GM12878 (cell line): ENCODE measurements at regions not wholly inside any gene's neighbourhood (a gene's known extent, or its start where the extent isn't known, plus 50 kb on each side); places are given as distances from the start of the nearest gene placed in this dataset.

Experiments
- ATAC-seq: fragments of 200-7000 bp; cut with Tn5 transposase; 3 replicates; pipeline ENCODE4 v1.9.1; 2020; ENCODE audit warnings: mild to moderate bottlenecking, moderate library complexity
- BruUV-seq: library from RNA; stranded (reverse); fragments of 400-500 nt; replicated peaks from 2 replicates; lab custom pipeline; 2021; lab: Mats Ljungman, UMichigan
- CTCF ChIA-PET: fragments of 300-600 bp; sonication (Branson Sonifier 250); formaldehyde crosslinking; extraction: SDS; loops from one replicate; lab custom pipeline; 2021; ENCODE audit warnings: inconsistent platforms; lab: Yijun Ruan, JAX
- POLR2A ChIA-PET: fragments of 350-600 bp; formaldehyde crosslinking; extraction: SDS; loops from one replicate; lab custom pipeline; 2021; ENCODE audit warnings: inconsistent platforms; lab: Charles Lee
- RAD21 ChIA-PET: fragments of 300-600 bp; sonication (Branson Sonifier 250); formaldehyde crosslinking; loops from one replicate; lab custom pipeline; 2023; ENCODE audit warnings: antibody characterized with exemption; ENCODE audit not compliant: unreplicated experiment; lab: Charles Lee
- SMC1A ChIA-PET: fragments of 300-600 bp; sonication (Branson Sonifier 250); formaldehyde crosslinking; loops from one replicate; lab custom pipeline; 2023; ENCODE audit not compliant: unreplicated experiment, uncharacterized antibody; lab: Charles Lee
- DNase-seq: peaks from one replicate; pipeline ENCODE4 v3.0.0-alpha.2; 2011; ENCODE audit warnings: low read depth, low spot score
- FAIRE-seq: peaks from 3 replicates; lab custom pipeline; 2011; peaks lifted over from hg19 to GRCh38; lab: Jason Lieb, UNC
- H2AFZ ChIP-seq: 2 replicates; pipeline ENCODE4 v1.6.0; 2011; ENCODE audit warnings: low read depth, low read length, control low read depth; ENCODE audit not compliant: control insufficient read depth
- H3K27ac ChIP-seq: 2 replicates; pipeline ENCODE4 v1.5.1; 2011; ENCODE audit warnings: control low read depth; ENCODE audit not compliant: control insufficient read depth, insufficient read depth
- H3K27me3 ChIP-seq, 2 experiments: replicated peaks in 1 of 2; 2 replicates each; pipeline versions ENCODE4 v1.6.0 to v1.6.1; 2011; ENCODE audit warnings: low read length in 1 of 2; ENCODE audit not compliant: control insufficient read depth in 2 of 2, insufficient read depth in 2 of 2
- H3K36me3 ChIP-seq, 2 experiments: 2 replicates each; pipeline ENCODE4 v1.5.1; 2011; ENCODE audit warnings: low read length in 1 of 2; ENCODE audit not compliant: control insufficient read depth in 2 of 2, insufficient read depth in 2 of 2
- H3K4me1 ChIP-seq: 2 replicates; pipeline ENCODE4 v1.6.1; 2011; ENCODE audit warnings: mild to moderate bottlenecking, low read length, moderate library complexity, mixed read lengths; ENCODE audit not compliant: control insufficient read depth, insufficient read depth
- H3K4me2 ChIP-seq: 2 replicates; pipeline ENCODE4 v1.6.0; 2011; ENCODE audit warnings: control low read depth; ENCODE audit not compliant: control insufficient read depth, insufficient read depth
- H3K4me3 ChIP-seq: fragments of 200-600 bp; sonication (generic); 2 replicates; pipeline ENCODE4 v1.5.1; 2016
- H3K79me2 ChIP-seq: 2 replicates; pipeline ENCODE4 v1.6.0; 2011; ENCODE audit warnings: low read length; ENCODE audit not compliant: control insufficient read depth, insufficient read depth
- H3K9ac ChIP-seq: 2 replicates; pipeline ENCODE4 v1.8.0; 2011; ENCODE audit warnings: low read length, control low read depth, mixed read lengths; ENCODE audit not compliant: control insufficient read depth, insufficient read depth
- H3K9me3 ChIP-seq: replicated peaks from 3 replicates; pipeline ENCODE4 v1.5.1; 2011; ENCODE audit warnings: mild to moderate bottlenecking, low read length; ENCODE audit not compliant: control insufficient read depth, insufficient read depth
- H4K20me1 ChIP-seq: 2 replicates; pipeline ENCODE4 v1.6.0; 2011; ENCODE audit not compliant: control insufficient read depth, insufficient read depth
- BHLHE40 ChIP-seq, 2 experiments: fragments of 450-650 bp in 1 of 2; IDR thresholded peaks; 2 replicates each; pipeline ENCODE4 v1.6.1; 2011 to 2017; ENCODE audit warnings: low read depth in 2 of 2, borderline replicate concordance in 1 of 2, improper control_type of control experiment in 1 of 2, low read length in 1 of 2, mild to moderate bottlenecking in 1 of 2
- BRCA1 ChIP-seq: IDR thresholded peaks from 2 replicates; pipeline ENCODE4 v1.6.1; 2011; ENCODE audit warnings: low read depth, low read length, improper control_type of control experiment
- DPF2 ChIP-seq: fragments of 450-650 bp; IDR thresholded peaks from 2 replicates; pipeline ENCODE4 v1.6.1; 2017; ENCODE audit warnings: mild to moderate bottlenecking
- EGR1 ChIP-seq, 2 experiments: IDR thresholded peaks; 1 replicate in 1 of 2; 2 replicates in 1 of 2; pipeline ENCODE4 v1.6.1; 2011 to 2012; ENCODE audit warnings: low read depth in 2 of 2, low read length in 2 of 2, borderline replicate concordance in 1 of 2, mild to moderate bottlenecking in 1 of 2, moderate library complexity in 1 of 2
- GABPA ChIP-seq: IDR thresholded peaks from 2 replicates; pipeline ENCODE4 v1.6.1; 2014; ENCODE audit warnings: antibody characterized with exemption, low read depth, mild to moderate bottlenecking, inconsistent platforms
- IKZF2 ChIP-seq, 2 experiments: fragments of 450-650 bp; IDR thresholded peaks; 2 replicates each; pipeline ENCODE4 v1.6.1; 2017; ENCODE audit warnings: mild to moderate bottlenecking in 2 of 2, moderate library complexity in 2 of 2
- POLR2A ChIP-seq: IDR thresholded peaks from 2 replicates; pipeline ENCODE4 v1.6.1; 2011; ENCODE audit warnings: low read depth, mild to moderate bottlenecking, low read length
- RUNX3 ChIP-seq: IDR thresholded peaks from 2 replicates; pipeline ENCODE4 v1.6.1; 2012; ENCODE audit warnings: low read length, inconsistent platforms
- SREBF2 ChIP-seq: IDR thresholded peaks from 2 replicates; pipeline ENCODE4 v1.6.1; 2012; ENCODE audit warnings: mild to moderate bottlenecking, low read length
- SRF ChIP-seq, 2 experiments: IDR thresholded peaks; 2 replicates each; pipeline ENCODE4 v1.6.1; 2011; ENCODE audit warnings: low read depth in 2 of 2, low read length in 2 of 2, mild to moderate bottlenecking in 1 of 2, moderate library complexity in 1 of 2
- WGBS: methylation state at CpG from one replicate; pipeline ENCODE4 v1.1.6; 2016; ENCODE audit warnings: low lambda C conversion rate; ENCODE audit not compliant: insufficient replicate concordance, insufficient coverage; ENCODE audit errors: missing lambda C conversion rate; 5-methylcytosine and 5-hydroxymethylcytosine counted together
- in situ Hi-C: fragments of 300-500 bp; cut with MboI; formaldehyde crosslinking; loops from 9 replicates; pipeline ENCODE4 v1.14.3; 2018; ENCODE audit warnings: mixed read lengths
- intact Hi-C: fragments of 100-400 bp; cut with micrococcal nuclease; formaldehyde crosslinking; loops from one replicate; pipeline ENCODE4 v1.14.2; 2022; ENCODE audit not compliant: unreplicated experiment
- TF ChIP-seq, protein P1 (sequence below): fragments of 450-650 bp; IDR thresholded peaks from 2 replicates; pipeline ENCODE4 v1.6.1; 2018; ENCODE audit warnings: borderline replicate concordance, mild to moderate bottlenecking; ENCODE audit not compliant: partially characterized antibody
- TF ChIP-seq, protein P2 (sequence below): fragments of 450-650 bp; IDR thresholded peaks from 2 replicates; pipeline ENCODE4 v1.6.1; 2017; ENCODE audit warnings: borderline replicate concordance

DNA sequence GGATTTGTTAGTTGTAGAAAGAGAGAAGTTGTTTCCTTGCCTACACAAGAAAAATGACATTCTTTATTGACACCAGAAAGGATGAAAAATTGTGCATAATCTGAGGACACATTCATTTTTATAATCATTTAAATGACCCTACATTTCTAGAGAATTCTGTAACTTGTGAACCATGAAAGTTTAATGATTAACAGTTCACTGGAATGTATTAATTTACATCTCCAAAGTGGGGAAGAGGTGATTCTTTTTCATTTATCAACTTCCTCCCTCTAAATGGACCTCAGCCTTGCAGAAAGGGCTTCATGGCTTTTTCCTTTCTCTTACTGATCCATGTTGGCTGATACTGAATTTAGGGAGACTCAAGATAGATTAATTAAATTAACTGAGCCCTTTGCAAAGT, 565.2 kb upstream of the LINC00305 start:
- FAIRE-seq: no peak

DNA sequence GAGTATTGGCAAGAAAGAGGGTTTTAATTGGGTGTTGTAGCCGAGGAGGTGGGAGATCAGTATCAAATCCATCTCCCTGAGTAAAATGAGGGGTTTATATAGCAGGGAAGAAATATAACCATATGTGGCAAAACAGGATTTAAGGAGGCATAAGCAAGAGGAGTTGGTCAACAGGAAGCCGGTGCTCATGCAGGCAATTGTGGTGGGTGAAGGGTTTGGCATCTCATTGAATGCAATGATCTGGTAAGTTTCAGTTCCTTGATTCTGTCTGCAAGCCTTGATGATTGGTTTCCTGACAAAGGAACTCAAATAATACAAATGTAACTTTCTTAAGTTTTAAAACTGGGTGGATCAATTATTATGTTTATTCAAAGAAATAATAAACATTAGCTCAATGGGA, 564.4 kb upstream of the LINC00305 start:
- POLR2A ChIA-PET: no interaction called here
- Histone ChIP-seq H3K9me3 (no peaks in the 10 kb centered on the region), H3K27me3 (no peaks in the 10 kb centered on the region), H2AFZ (no peak overlapping the region), H4K20me1 (no peaks in the 10 kb centered on the region), H3K36me3 (no peaks in the 10 kb centered on the region), H3K4me1 (no peaks in the 10 kb centered on the region), H3K27ac (no peak overlapping the region), H3K9ac (no peak overlapping the region), H3K4me2 (no peak overlapping the region), H3K4me3 (no peak overlapping the region), H3K79me2 (no peaks in the 10 kb centered on the region)
- in situ Hi-C loops (no loop called here), intact Hi-C loops (no loop called here)
- DNase-seq: peak; percentile 24
- SMC1A ChIA-PET: no interaction called here
- no TSS peak for BruUV-seq
- ATAC-seq: peak; percentile 98
- CTCF ChIA-PET: no interaction called here
- WGBS: 0% methylated on average over 2 of the region's 2 CpGs
- RAD21 ChIA-PET: no interaction called here
- FAIRE-seq: no peak
- TF ChIP-seq IKZF2 (IDR thresholded peaks at IDR 0.05) (peak; percentile 29 to 47; a peak in 3 of 4 replicates), RUNX3 (peak; percentile 27; the same call in 1 of the 2 replicates), DPF2 (peak; percentile 56; the same call in 1 of the 2 replicates), GABPA (no peak)
- TF ChIP-seq, protein P1, sequence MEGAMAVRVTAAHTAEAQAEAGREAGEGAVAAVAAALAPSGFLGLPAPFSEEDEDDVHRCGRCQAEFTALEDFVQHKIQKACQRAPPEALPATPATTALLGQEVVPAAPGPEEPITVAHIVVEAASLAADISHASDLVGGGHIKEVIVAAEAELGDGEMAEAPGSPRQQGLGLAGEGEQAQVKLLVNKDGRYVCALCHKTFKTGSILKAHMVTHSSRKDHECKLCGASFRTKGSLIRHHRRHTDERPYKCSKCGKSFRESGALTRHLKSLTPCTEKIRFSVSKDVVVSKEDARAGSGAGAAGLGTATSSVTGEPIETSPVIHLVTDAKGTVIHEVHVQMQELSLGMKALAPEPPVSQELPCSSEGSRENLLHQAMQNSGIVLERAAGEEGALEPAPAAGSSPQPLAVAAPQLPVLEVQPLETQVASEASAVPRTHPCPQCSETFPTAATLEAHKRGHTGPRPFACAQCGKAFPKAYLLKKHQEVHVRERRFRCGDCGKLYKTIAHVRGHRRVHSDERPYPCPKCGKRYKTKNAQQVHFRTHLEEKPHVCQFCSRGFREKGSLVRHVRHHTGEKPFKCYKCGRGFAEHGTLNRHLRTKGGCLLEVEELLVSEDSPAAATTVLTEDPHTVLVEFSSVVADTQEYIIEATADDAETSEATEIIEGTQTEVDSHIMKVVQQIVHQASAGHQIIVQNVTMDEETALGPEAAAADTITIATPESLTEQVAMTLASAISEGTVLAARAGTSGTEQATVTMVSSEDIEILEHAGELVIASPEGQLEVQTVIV: no peak

More for the DNA sequence above, 565.2 kb upstream of the LINC00305 start:
- no peaks in the 10 kb centered on the region for H3K4me1 ChIP-seq
- ChIA-PET CTCF (no interaction called here), POLR2A (no interaction called here), RAD21 (no interaction called here), SMC1A (no interaction called here)
- no peaks in the 10 kb centered on the region for H3K9me3 ChIP-seq
- ATAC-seq (no peak), DNase-seq (no peak)
- H3K4me3 ChIP-seq: no peak overlapping the region
- no peak overlapping the region for H3K9ac ChIP-seq
- no peaks in the 10 kb centered on the region for H3K79me2 ChIP-seq
- no peak overlapping the region for H2AFZ ChIP-seq
- in situ Hi-C loops (no loop called here), intact Hi-C loops (no loop called here)
- no TSS peak for BruUV-seq
- no peak overlapping the region for H3K4me2 ChIP-seq
- H3K36me3 ChIP-seq: no peaks in the 10 kb centered on the region
- H3K27me3 ChIP-seq: no peaks in the 10 kb centered on the region
- H3K27ac ChIP-seq: no peak overlapping the region
- TF ChIP-seq POLR2A (no peak), SREBF2 (no peak), EGR1 (IDR thresholded peaks at IDR 0.05; ENCODE audit: borderline replicate concordance in 1 of 2, low read depth in 2 of 2, low read length in 2 of 2) (no peak), BHLHE40 (IDR thresholded peaks at IDR 0.05; ENCODE audit: borderline replicate concordance in 1 of 2, low read depth in 2 of 2, low read length in 1 of 2) (no peak), BRCA1 (no peak), SRF (IDR thresholded peaks at IDR 0.05; ENCODE audit: low read depth in 2 of 2, low read length in 2 of 2) (no peak), RUNX3 (no peak)
- TF ChIP-seq, protein P2, sequence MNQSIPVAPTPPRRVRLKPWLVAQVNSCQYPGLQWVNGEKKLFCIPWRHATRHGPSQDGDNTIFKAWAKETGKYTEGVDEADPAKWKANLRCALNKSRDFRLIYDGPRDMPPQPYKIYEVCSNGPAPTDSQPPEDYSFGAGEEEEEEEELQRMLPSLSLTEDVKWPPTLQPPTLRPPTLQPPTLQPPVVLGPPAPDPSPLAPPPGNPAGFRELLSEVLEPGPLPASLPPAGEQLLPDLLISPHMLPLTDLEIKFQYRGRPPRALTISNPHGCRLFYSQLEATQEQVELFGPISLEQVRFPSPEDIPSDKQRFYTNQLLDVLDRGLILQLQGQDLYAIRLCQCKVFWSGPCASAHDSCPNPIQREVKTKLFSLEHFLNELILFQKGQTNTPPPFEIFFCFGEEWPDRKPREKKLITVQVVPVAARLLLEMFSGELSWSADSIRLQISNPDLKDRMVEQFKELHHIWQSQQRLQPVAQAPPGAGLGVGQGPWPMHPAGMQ: no peak
- no peaks in the 10 kb centered on the region for H4K20me1 ChIP-seq
